CD14-positive monocyte (primary cell): ENCODE measurements at regions not wholly inside any gene's neighbourhood (a gene's known extent, or its start where the extent isn't known, plus 50 kb on each side); places are given as distances from the start of the nearest gene placed in this dataset.

Source experiments
- DNase-seq, 3 donors: peaks; one replicate each; pipeline ENCODE4 v3.0.0-alpha.2; 2011 to 2022
- H2AFZ ChIP-seq: 2 replicates; pipeline ENCODE4 v1.6.0; 2012; ENCODE audit warnings: mild to moderate bottlenecking, low read depth, low read length, inconsistent platforms; ENCODE audit not compliant: insufficient read depth, poor library complexity, severe bottlenecking
- H3K27ac ChIP-seq, 2 donors: 1 replicate in 1 of 2; 2 replicates in 1 of 2; pipeline ENCODE4 v1.5.1; 2012 to 2013; ENCODE audit warnings: low read length in 2 of 2, control low read depth in 1 of 2, inconsistent platforms in 1 of 2, low read depth in 1 of 2, mild to moderate bottlenecking in 1 of 2
- H3K27me3 ChIP-seq, 2 donors: one replicate each; pipeline versions ENCODE4 v1.6.0 to v1.6.1; 2011 to 2013; ENCODE audit warnings: low read length in 2 of 2; ENCODE audit not compliant: control insufficient read depth in 2 of 2, insufficient read depth in 2 of 2
- H3K36me3 ChIP-seq, 2 donors: replicated peaks in 1 of 2; 1 replicate in 1 of 2; 2 replicates in 1 of 2; pipeline versions ENCODE4 v1.5.1 to v1.6.1; 2012 to 2013; ENCODE audit warnings: low read length in 2 of 2, control low read depth in 1 of 2, inconsistent platforms in 1 of 2, mild to moderate bottlenecking in 1 of 2; ENCODE audit not compliant: insufficient read depth in 2 of 2, control insufficient read depth in 1 of 2
- H3K4me1 ChIP-seq, 2 donors: 1 replicate in 1 of 2; 2 replicates in 1 of 2; pipeline versions ENCODE4 v1.5.1 to v1.6.1; 2012 to 2013; ENCODE audit warnings: low read length in 2 of 2, control low read depth in 1 of 2, inconsistent platforms in 1 of 2, mild to moderate bottlenecking in 1 of 2, moderate library complexity in 1 of 2; ENCODE audit not compliant: insufficient read depth in 2 of 2, control insufficient read depth in 1 of 2
- H3K4me2 ChIP-seq: replicated peaks from 2 replicates; pipeline ENCODE3; 2012; ENCODE audit warnings: low read length, moderate library complexity, mild to moderate bottlenecking; ENCODE audit not compliant: poor library complexity, severe bottlenecking; ENCODE audit errors: extremely low read depth
- H3K4me3 ChIP-seq, 3 experiments: fragments of 200-600 bp in 1 of 3; sonication (generic) in 1 of 3; replicated peaks in 1 of 3; 1 replicate in 2 of 3; 2 replicates in 1 of 3; pipeline ENCODE4 v1.5.1; 2011 to 2013; ENCODE audit warnings: low read length in 3 of 3, mild to moderate bottlenecking in 3 of 3, control low read depth in 2 of 3, low read depth in 2 of 3, inconsistent platforms in 1 of 3, moderate library complexity in 1 of 3
- H3K79me2 ChIP-seq: 2 replicates; pipeline ENCODE4 v1.6.0; 2012; ENCODE audit warnings: mild to moderate bottlenecking, control low read depth, inconsistent platforms, low read length, moderate library complexity; ENCODE audit not compliant: insufficient read depth
- H3K9ac ChIP-seq: 2 replicates; pipeline ENCODE4 v1.6.0; 2017; ENCODE audit warnings: low read length, mild to moderate bottlenecking; ENCODE audit not compliant: insufficient read depth, poor library complexity, severe bottlenecking
- H3K9me3 ChIP-seq, 2 donors: replicated peaks in 1 of 2; 1 replicate in 1 of 2; 2 replicates in 1 of 2; pipeline versions ENCODE4 v1.5.1 to v1.6.1; 2012 to 2013; ENCODE audit warnings: low read length in 2 of 2, control low read depth in 1 of 2; ENCODE audit not compliant: control insufficient read depth in 1 of 2, insufficient read depth in 1 of 2
- H4K20me1 ChIP-seq: 2 replicates; pipeline ENCODE4 v1.6.0; 2012; ENCODE audit warnings: mild to moderate bottlenecking, low read length, control low read depth, moderate library complexity; ENCODE audit not compliant: insufficient read depth
- H3K27ac Mint-ChIP-seq, 7 donors: one replicate each; pipeline ENCODE4 v1.8.0; 2020; ENCODE audit warnings: mild to moderate bottlenecking in 7 of 7, mixed read lengths in 7 of 7, moderate library complexity in 6 of 7, inconsistent platforms in 2 of 7
- H3K27me3 Mint-ChIP-seq, 3 donors: one replicate each; pipeline ENCODE4 v1.8.0; 2021 to 2022; ENCODE audit warnings: low read depth in 3 of 3, mild to moderate bottlenecking in 3 of 3, mixed read lengths in 3 of 3, moderate library complexity in 3 of 3, inconsistent platforms in 1 of 3
- H3K36me3 Mint-ChIP-seq, 2 donors: one replicate each; pipeline ENCODE4 v1.8.0; 2020; ENCODE audit warnings: mixed read lengths in 2 of 2, inconsistent platforms in 1 of 2, mild to moderate bottlenecking in 1 of 2
- H3K4me1 Mint-ChIP-seq: one replicate; pipeline ENCODE4 v1.8.0; 2020; ENCODE audit warnings: mild to moderate bottlenecking, mixed read lengths
- H3K4me3 Mint-ChIP-seq, 2 donors: one replicate each; pipeline ENCODE4 v1.8.0; 2020; ENCODE audit warnings: mild to moderate bottlenecking in 2 of 2, mixed read lengths in 2 of 2, moderate library complexity in 1 of 2
- H3K9me3 Mint-ChIP-seq, 7 donors: one replicate each; pipeline ENCODE4 v1.8.0; 2020 to 2022; ENCODE audit warnings: mixed read lengths in 7 of 7, mild to moderate bottlenecking in 6 of 7, moderate library complexity in 6 of 7, inconsistent platforms in 2 of 7
- CTCF ChIP-seq: fragments of 200-600 bp; IDR thresholded peaks from one replicate; pipeline ENCODE4 v1.8.0; 2022; ENCODE audit warnings: antibody characterized with exemption, mild to moderate bottlenecking
- WGBS: methylation state at CpG from one replicate; pipeline ENCODE4 v1.1.5; 2013; ENCODE audit warnings: missing lambda C conversion rate; ENCODE audit not compliant: insufficient coverage; 5-methylcytosine and 5-hydroxymethylcytosine counted together
- intact Hi-C, 2 donors: fragments of 100-400 bp; cut with micrococcal nuclease; formaldehyde crosslinking; loops; one replicate each; pipeline versions ENCODE4 v1.15.0 to v1.15.1; 2023

- 83% methylated on average over 1 of the region's 1 CpG for WGBS
- no peaks in the 10 kb centered on the region for H3K36me3 ChIP-seq
- Mint-ChIP-seq H3K27ac (no peak overlapping the region), H3K4me1 (no peaks in the 10 kb centered on the region), H3K36me3 (no peaks in the 10 kb centered on the region), H3K9me3 (peaks cover 0 to 4% (median 0%) of the 10 kb centered on the region in 7 donors), H3K27me3 (peaks cover 0 to 10% (median 2%) of the 10 kb centered on the region in 3 donors), H3K4me3 (no peak overlapping the region)
- H3K4me2 ChIP-seq = no peak overlapping the region
- intact Hi-C loops = no loop called here
- DNase-seq = no peak
- no peaks in the 10 kb centered on the region for H3K9me3 ChIP-seq
- no peak for TF ChIP-seq CTCF
- H3K27me3 ChIP-seq = no peaks in the 10 kb centered on the region
- H3K4me1 ChIP-seq = no peaks in the 10 kb centered on the region
- no peaks in the 10 kb centered on the region for H4K20me1 ChIP-seq
- H3K79me2 ChIP-seq = no peaks in the 10 kb centered on the region
- H2AFZ ChIP-seq = no peak overlapping the region
- H3K9ac ChIP-seq = no peak overlapping the region
- H3K27ac ChIP-seq = no peak overlapping the region
- no peak overlapping the region for H3K4me3 ChIP-seq
These were observed 583.7 kb downstream of the KCNJ2 start for GRCh38 chr17:70752966-70753467.

DNA sequence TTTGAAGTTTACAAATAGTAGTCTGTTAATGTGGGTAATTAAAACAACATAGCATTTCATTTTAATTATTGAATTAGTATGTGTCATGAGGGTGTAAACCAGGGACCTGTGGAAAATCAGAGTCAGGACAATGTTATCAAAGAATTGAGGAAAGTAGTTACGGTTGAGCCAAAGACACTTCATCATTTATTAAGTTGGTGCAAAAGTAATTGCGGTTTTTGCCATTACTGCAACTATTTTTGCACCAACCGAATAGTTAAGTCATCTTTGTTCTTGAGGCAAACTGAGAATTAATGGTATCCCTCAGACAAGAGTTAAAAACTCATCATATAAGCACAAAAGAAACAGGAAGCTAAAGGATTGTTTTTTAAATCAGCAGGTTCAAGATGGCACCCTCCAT lies 593.7 kb downstream of the KCNJ2 start:
- no peak overlapping the region for H3K4me2 ChIP-seq

More for the DNA sequence above, 593.7 kb downstream of the KCNJ2 start:
- Mint-ChIP-seq H3K27ac (no peak overlapping the region), H3K9me3 (peaks cover 0 to 1% (median 0%) of the 10 kb centered on the region in 7 donors), H3K27me3 (peaks cover 0 to 1% (median 1%) of the 10 kb centered on the region in 3 donors), H3K4me3 (no peak overlapping the region), H3K4me1 (no peaks in the 10 kb centered on the region), H3K36me3 (no peaks in the 10 kb centered on the region)
- no peak overlapping the region for H3K27ac ChIP-seq
- no peaks in the 10 kb centered on the region for H3K36me3 ChIP-seq
- H3K79me2 ChIP-seq = no peaks in the 10 kb centered on the region
- intact Hi-C loops = no loop called here
- H3K9me3 ChIP-seq = no peaks in the 10 kb centered on the region
- 80% methylated on average over 1 of the region's 3 CpGs for WGBS
- no peak overlapping the region for H3K4me3 ChIP-seq
- H4K20me1 ChIP-seq = no peaks in the 10 kb centered on the region
- H3K27me3 ChIP-seq = no peaks in the 10 kb centered on the region
- H3K4me1 ChIP-seq = no peaks in the 10 kb centered on the region
- no peak overlapping the region for H3K9ac ChIP-seq
- H2AFZ ChIP-seq = no peak overlapping the region
- no peak for TF ChIP-seq CTCF
- DNase-seq = no peak
